ENCODE measurements at regions not wholly inside any gene's neighbourhood (a gene's known extent, or its start where the extent isn't known, plus 50 kb on each side); places are given as distances from the start of the nearest gene placed in this dataset.

DNA sequence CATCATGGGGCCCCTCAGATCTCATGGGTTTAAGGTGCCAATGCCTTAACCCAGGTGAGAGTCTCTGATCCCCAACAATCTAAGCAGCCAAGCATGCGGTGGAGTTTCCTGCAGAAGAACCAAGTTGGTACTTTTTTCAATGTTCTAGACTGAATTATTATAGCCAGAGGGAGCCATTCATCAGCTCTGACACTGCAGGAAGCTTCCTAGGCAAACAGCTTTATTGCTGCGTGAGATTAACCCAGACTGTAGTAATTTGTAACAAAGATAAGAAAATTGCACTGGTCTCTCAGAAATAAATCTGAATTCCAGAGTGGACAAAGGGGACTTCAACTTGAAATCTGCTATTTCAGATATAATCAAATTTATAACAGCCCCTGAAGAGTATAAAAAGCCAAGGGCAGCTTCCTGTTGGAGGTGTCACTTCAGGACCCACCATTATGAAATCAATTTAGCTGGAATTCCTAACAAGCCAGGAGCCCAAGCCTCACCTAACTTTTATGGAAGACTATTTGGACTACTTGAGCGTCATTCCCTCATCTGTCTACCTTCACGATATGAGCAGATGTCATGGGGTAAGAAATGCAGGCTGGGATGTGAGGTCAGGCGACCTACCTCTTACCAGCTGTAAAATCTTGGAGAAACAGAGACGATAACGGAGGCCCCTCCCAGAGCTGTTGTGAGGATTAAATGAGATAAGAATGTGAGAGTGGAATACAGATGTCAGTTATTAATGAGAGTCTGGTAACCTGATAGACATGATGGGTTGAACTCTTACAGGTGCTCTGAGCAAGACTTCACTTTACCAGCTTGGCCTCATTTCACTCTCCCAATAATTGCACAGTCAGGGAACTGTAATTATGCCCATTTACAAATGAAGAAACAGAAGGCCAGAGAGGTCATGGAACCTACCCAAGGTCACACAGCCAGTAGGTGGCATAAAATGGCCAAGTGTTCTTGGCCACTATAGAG is 135.1 kb downstream of the RRAGC start:
- TF ChIP-seq, protein P1, sequence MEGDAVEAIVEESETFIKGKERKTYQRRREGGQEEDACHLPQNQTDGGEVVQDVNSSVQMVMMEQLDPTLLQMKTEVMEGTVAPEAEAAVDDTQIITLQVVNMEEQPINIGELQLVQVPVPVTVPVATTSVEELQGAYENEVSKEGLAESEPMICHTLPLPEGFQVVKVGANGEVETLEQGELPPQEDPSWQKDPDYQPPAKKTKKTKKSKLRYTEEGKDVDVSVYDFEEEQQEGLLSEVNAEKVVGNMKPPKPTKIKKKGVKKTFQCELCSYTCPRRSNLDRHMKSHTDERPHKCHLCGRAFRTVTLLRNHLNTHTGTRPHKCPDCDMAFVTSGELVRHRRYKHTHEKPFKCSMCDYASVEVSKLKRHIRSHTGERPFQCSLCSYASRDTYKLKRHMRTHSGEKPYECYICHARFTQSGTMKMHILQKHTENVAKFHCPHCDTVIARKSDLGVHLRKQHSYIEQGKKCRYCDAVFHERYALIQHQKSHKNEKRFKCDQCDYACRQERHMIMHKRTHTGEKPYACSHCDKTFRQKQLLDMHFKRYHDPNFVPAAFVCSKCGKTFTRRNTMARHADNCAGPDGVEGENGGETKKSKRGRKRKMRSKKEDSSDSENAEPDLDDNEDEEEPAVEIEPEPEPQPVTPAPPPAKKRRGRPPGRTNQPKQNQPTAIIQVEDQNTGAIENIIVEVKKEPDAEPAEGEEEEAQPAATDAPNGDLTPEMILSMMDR (IDR thresholded peaks at IDR 0.05): no peak
- DNase-seq (ENCODE audit: low spot score): no peak
- Histone ChIP-seq H3K4me1 (ENCODE audit: control insufficient read depth in 1 of 2, low read depth in 2 of 2) (peaks cover 3 to 12% of the 10 kb centered on the region in 2 donors), H3K27ac (no peak overlapping the region), H3K9me3 (no peaks in the 10 kb centered on the region), H3K36me3 (no peaks in the 10 kb centered on the region), H3K27me3 (replicated peaks; ENCODE audit: insufficient read depth) (no peaks in the 10 kb centered on the region), H3K4me3 (no peak overlapping the region)
- ATAC-seq (ENCODE audit: insufficient number of reproducible peaks, low FRiP score, low read depth): no peak

DNA sequence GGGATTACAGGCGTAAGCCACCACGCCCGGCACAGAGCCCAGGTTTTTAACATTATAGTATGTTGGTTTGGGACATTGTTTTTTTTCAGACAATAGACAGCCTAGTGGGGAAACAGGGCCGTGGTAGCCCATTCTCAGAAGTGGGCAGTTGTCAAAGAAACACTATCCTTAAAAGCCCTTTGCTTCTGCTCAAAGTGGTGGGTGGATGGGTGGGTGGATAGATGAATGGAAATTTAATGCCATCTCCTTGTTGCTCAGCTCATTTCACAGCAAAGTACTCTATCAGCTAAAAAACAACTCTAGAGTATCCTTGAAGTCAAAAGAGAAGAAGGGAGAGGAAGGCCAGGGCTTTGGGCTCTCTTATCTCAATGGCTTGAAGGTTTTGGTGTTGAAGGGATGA is 137.8 kb downstream of the RRAGC start:
- TF ChIP-seq, protein P1 (IDR thresholded peaks at IDR 0.05): no peak
- H3K4me1 ChIP-seq (ENCODE audit: control insufficient read depth in 1 of 2, low read depth in 2 of 2): no peaks in the 10 kb centered on the region
- no peak overlapping the region for H3K4me3 ChIP-seq
- H3K27me3 ChIP-seq (replicated peaks; ENCODE audit: insufficient read depth): no peaks in the 10 kb centered on the region
- no peaks in the 10 kb centered on the region for H3K9me3 ChIP-seq
- no peak overlapping the region for H3K27ac ChIP-seq
- DNase-seq (ENCODE audit: low spot score) (no peak), ATAC-seq (ENCODE audit: insufficient number of reproducible peaks, low FRiP score, low read depth) (no peak)
- H3K36me3 ChIP-seq: no peaks in the 10 kb centered on the region

DNA sequence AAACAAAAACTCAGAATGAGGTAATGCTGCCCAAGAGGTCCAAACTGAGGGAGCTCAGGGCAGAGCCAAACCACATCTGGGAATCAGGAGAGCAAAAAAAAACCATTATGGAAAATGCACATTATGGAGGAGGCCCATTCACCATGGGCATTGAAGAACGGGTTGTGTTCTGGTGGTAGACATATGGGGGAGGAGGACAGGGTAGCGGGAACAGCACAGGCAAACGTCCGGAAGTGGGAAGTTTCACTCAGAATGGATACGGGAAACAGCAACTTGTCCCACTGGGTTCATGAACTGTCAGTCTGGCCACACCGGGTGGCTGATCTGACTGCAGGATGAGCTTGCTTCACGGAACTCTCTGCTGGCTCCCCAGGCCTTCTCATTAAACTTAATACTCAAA is 139.7 kb downstream of the RRAGC start:
- Histone ChIP-seq H3K4me3 (no peak overlapping the region), H3K9me3 (no peaks in the 10 kb centered on the region), H3K36me3 (no peaks in the 10 kb centered on the region), H3K27me3 (replicated peaks; ENCODE audit: insufficient read depth) (no peaks in the 10 kb centered on the region), H3K4me1 (ENCODE audit: control insufficient read depth in 1 of 2, low read depth in 2 of 2) (no peaks in the 10 kb centered on the region), H3K27ac (no peak overlapping the region)
- ATAC-seq (ENCODE audit: insufficient number of reproducible peaks, low FRiP score, low read depth) (no peak), DNase-seq (ENCODE audit: low spot score) (no peak)
- TF ChIP-seq, protein P1 (IDR thresholded peaks at IDR 0.05): no peak

DNA sequence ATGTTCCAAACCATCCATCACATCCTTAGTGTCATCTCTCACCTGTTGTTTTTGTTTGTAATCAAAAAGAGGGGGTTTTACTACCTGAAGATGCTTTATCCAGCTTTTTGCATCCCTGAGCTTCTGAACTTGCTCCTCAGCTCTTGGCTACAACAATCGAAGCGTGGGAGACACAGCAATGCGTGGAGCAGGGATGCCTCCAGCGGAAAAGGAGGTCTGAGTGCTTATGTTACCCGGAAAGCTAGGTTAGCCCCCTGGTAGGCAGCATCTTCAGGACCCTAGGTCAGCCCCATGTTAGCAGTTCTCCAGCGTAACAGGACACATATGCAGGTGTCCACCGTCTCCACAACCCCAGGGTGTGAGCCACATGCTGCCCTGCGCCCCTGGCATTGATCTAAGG is 141.5 kb downstream of the RRAGC start:
- no peaks in the 10 kb centered on the region for H3K9me3 ChIP-seq
- no peak overlapping the region for H3K27ac ChIP-seq
- no peak for DNase-seq (ENCODE audit: low spot score)
- H3K4me1 ChIP-seq (ENCODE audit: control insufficient read depth in 1 of 2, low read depth in 2 of 2): no peaks in the 10 kb centered on the region
- no peaks in the 10 kb centered on the region for H3K36me3 ChIP-seq
- TF ChIP-seq, protein P1 (IDR thresholded peaks at IDR 0.05): no peak
- no peak overlapping the region for H3K4me3 ChIP-seq
- no peak for ATAC-seq (ENCODE audit: insufficient number of reproducible peaks, low FRiP score, low read depth)
- H3K27me3 ChIP-seq (replicated peaks; ENCODE audit: insufficient read depth): no peaks in the 10 kb centered on the region

DNA sequence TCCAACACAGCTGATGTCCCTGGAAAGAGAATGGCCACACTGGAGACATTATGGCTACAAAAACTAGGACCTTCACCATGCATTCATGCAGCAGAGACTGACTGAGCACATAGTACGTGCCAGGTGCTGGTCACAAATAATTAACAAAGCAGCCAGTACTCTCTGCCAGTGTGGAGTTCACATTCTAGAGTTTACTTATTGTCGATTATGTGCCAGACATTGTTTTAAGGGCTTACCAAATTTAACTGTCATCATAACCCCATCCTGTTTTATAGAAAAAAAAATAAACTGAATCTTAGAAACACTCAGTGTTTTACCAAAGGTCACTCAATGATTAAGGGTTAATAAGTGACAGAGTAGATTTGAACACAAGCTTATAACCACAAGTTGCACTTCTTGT is 143.3 kb downstream of the RRAGC start:
- Histone ChIP-seq H3K36me3 (no peaks in the 10 kb centered on the region), H3K4me1 (ENCODE audit: control insufficient read depth in 1 of 2, low read depth in 2 of 2) (no peaks in the 10 kb centered on the region), H3K9me3 (no peaks in the 10 kb centered on the region), H3K4me3 (no peak overlapping the region), H3K27me3 (replicated peaks; ENCODE audit: insufficient read depth) (no peaks in the 10 kb centered on the region), H3K27ac (no peak overlapping the region)
- TF ChIP-seq, protein P1 (IDR thresholded peaks at IDR 0.05): no peak
- no peak for ATAC-seq (ENCODE audit: insufficient number of reproducible peaks, low FRiP score, low read depth)
- DNase-seq (ENCODE audit: low spot score): no peak

Data from thoracic aorta (tissue), 2 donors.